Ishikawa (cell line): ENCODE measurements at regions not wholly inside any gene's neighbourhood (a gene's known extent, or its start where the extent isn't known, plus 50 kb on each side); places are given as distances from the start of the nearest gene placed in this dataset.

Experiments used
- CEBPB ChIP-seq: IDR thresholded peaks from 2 replicates; pipeline ENCODE4 v1.6.1; 2012
- CREB1 ChIP-seq: IDR thresholded peaks from 2 replicates; pipeline ENCODE4 v1.6.1; 2012; ENCODE audit warnings: low read depth
- FOXM1 ChIP-seq: IDR thresholded peaks from 2 replicates; pipeline ENCODE4 v1.6.1; 2012; ENCODE audit warnings: low read depth, borderline replicate concordance
- REST ChIP-seq: IDR thresholded peaks from 2 replicates; pipeline ENCODE4 v1.6.1; 2012; ENCODE audit warnings: low read depth, mild to moderate bottlenecking
- TAF1 ChIP-seq: IDR thresholded peaks from 2 replicates; pipeline ENCODE4 v1.6.1; 2012; ENCODE audit warnings: low read depth, mild to moderate bottlenecking

- no peak for TF ChIP-seq REST
- TF ChIP-seq FOXM1: no peak
- TF ChIP-seq CREB1: no peak
- TF ChIP-seq TAF1: no peak
- no peak for TF ChIP-seq CEBPB
Observed at GRCh38 chr2:114281188-114281587, 161.3 kb upstream of the DPP10 start.
